ENCODE measurements at regions not wholly inside any gene's neighbourhood (a gene's known extent, or its start where the extent isn't known, plus 50 kb on each side); places are given as distances from the start of the nearest gene placed in this dataset.

GRCh38 chr3:72317491-72317890, 530.8 kb downstream of the SHQ1 start:
- H3K4me3 ChIP-seq: no peak overlapping the region
- no peaks in the 10 kb centered on the region for H3K27me3 ChIP-seq
- H3K9me3 ChIP-seq: no peaks in the 10 kb centered on the region
- H3K36me3 ChIP-seq: no peaks in the 10 kb centered on the region
- H3K4me1 ChIP-seq: peaks cover 0 to 29% (median 27%) of the 10 kb centered on the region in 4 donors
- intact Hi-C loops (cut with DNase I; ENCODE audit: low total_unique reads): no loop called here
- no peak for DNase-seq
- no peak for TF ChIP-seq CTCF (IDR thresholded peaks at IDR 0.05)
- H3K27ac ChIP-seq: no peak overlapping the region

- peaks cover 0 to 29% (median 27%) of the 10 kb centered on the region in 4 donors for H3K4me1 ChIP-seq
- H3K4me3 ChIP-seq: no peak overlapping the region
- no peak overlapping the region for H3K27ac ChIP-seq
- H3K9me3 ChIP-seq: no peaks in the 10 kb centered on the region
- no peaks in the 10 kb centered on the region for H3K27me3 ChIP-seq
- intact Hi-C loops (cut with DNase I; ENCODE audit: low total_unique reads): no loop called here
- no peak for DNase-seq
- TF ChIP-seq CTCF (IDR thresholded peaks at IDR 0.05): no peak
- H3K36me3 ChIP-seq: no peaks in the 10 kb centered on the region
Observed at GRCh38 chr3:72316501-72317279, 531.6 kb downstream of the SHQ1 start.

- intact Hi-C loops (cut with DNase I; ENCODE audit: low total_unique reads): no loop called here
- Histone ChIP-seq H3K27me3 (no peaks in the 10 kb centered on the region), H3K27ac (no peak overlapping the region), H3K36me3 (no peaks in the 10 kb centered on the region), H3K9me3 (no peaks in the 10 kb centered on the region), H3K4me1 (peaks cover 0 to 30% (median 29%) of the 10 kb centered on the region in 4 donors), H3K4me3 (no peak overlapping the region)
- DNase-seq: no peak
- no peak for TF ChIP-seq CTCF (IDR thresholded peaks at IDR 0.05)
Observed at GRCh38 chr3:72313308-72313707, 528.4 kb upstream of the PROK2 start.

- intact Hi-C loops (cut with DNase I; ENCODE audit: low total_unique reads): no loop called here
Observed at GRCh38 chr3:72312339-72312738, 527.4 kb upstream of the PROK2 start.

GRCh38 chr3:72311425-72311824, 526.5 kb upstream of the PROK2 start:
- no peak for DNase-seq
- Histone ChIP-seq H3K27ac (no peak overlapping the region), H3K36me3 (no peaks in the 10 kb centered on the region), H3K27me3 (no peaks in the 10 kb centered on the region), H3K9me3 (no peaks in the 10 kb centered on the region), H3K4me1 (peaks cover 0 to 14% (median 12%) of the 10 kb centered on the region in 4 donors), H3K4me3 (no peak overlapping the region)
- intact Hi-C loops (cut with DNase I; ENCODE audit: low total_unique reads): no loop called here
- TF ChIP-seq CTCF (IDR thresholded peaks at IDR 0.05): no peak

More at GRCh38 chr3:72312339-72312738, 527.4 kb upstream of the PROK2 start:
- Histone ChIP-seq H3K27ac (no peak overlapping the region), H3K4me3 (no peak overlapping the region), H3K9me3 (no peaks in the 10 kb centered on the region), H3K4me1 (peaks cover 0 to 21% (median 19%) of the 10 kb centered on the region in 4 donors), H3K27me3 (no peaks in the 10 kb centered on the region), H3K36me3 (no peaks in the 10 kb centered on the region)
- TF ChIP-seq CTCF (IDR thresholded peaks at IDR 0.05): no peak
- DNase-seq: no peak

Measured in tibial artery (tissue), 4 donors.